ENCODE measurements at regions not wholly inside any gene's neighbourhood (a gene's known extent, or its start where the extent isn't known, plus 50 kb on each side); places are given as distances from the start of the nearest gene placed in this dataset.

- TF ChIP-seq POLR2A (IDR thresholded peaks at IDR 0.05) (no peak), CTCF (IDR thresholded peaks at IDR 0.05) (no peak)
- intact Hi-C loops (cut with DNase I; ENCODE audit: low total_unique reads), result no loop called here
- DNase-seq (ENCODE audit: low spot score in 2 of 2), result no peak
- no peak overlapping the region for H3K4me3 ChIP-seq (ENCODE audit: low read depth, poor library complexity, severe bottlenecking)
- WGBS, 2 donors, result 68 to 74% methylated on average over 10 of the region's 10 CpGs
Measured at GRCh38 chr17:79282294-79282693, 207.7 kb downstream of the ENGASE start.

GRCh38 chr17:79281803-79282202, 207.2 kb downstream of the ENGASE start:
- intact Hi-C loops (cut with DNase I; ENCODE audit: low total_unique reads), result no loop called here
- H3K4me3 ChIP-seq (ENCODE audit: low read depth, poor library complexity, severe bottlenecking), result no peak overlapping the region
- DNase-seq (ENCODE audit: low spot score in 2 of 2), result no peak
- TF ChIP-seq CTCF (IDR thresholded peaks at IDR 0.05), result no peak
- TF ChIP-seq POLR2A (IDR thresholded peaks at IDR 0.05), result no peak
- WGBS, 2 donors, result 55 to 58% methylated on average over 8 of the region's 8 CpGs

- no peak for DNase-seq (ENCODE audit: low spot score in 2 of 2)
- WGBS, 2 donors, result 61 to 64% methylated on average over 13 of the region's 13 CpGs
- H3K4me3 ChIP-seq (ENCODE audit: low read depth, poor library complexity, severe bottlenecking), result no peak overlapping the region
- no peak for TF ChIP-seq POLR2A (IDR thresholded peaks at IDR 0.05)
- intact Hi-C loops (cut with DNase I; ENCODE audit: low total_unique reads), result no loop called here
Measured at GRCh38 chr17:79280866-79281572, 206.4 kb downstream of the ENGASE start.

- intact Hi-C loops (cut with DNase I; ENCODE audit: low total_unique reads), result no loop called here
- DNase-seq (ENCODE audit: low spot score in 2 of 2), result no peak
- WGBS, 2 donors, result 77 to 86% methylated on average over 8 of the region's 8 CpGs
- no peak overlapping the region for H3K4me3 ChIP-seq (ENCODE audit: low read depth, poor library complexity, severe bottlenecking)
- TF ChIP-seq CTCF (IDR thresholded peaks at IDR 0.05), result no peak
- no peak for TF ChIP-seq POLR2A (IDR thresholded peaks at IDR 0.05)
Measured at GRCh38 chr17:79280010-79280409, 205.4 kb downstream of the ENGASE start.

- WGBS, 2 donors, result 86 to 90% methylated on average over 8 to 11 of the region's 11 CpGs
- TF ChIP-seq POLR2A (IDR thresholded peaks at IDR 0.05) (no peak), CTCF (IDR thresholded peaks at IDR 0.05) (no peak)
- no peak for DNase-seq (ENCODE audit: low spot score in 2 of 2)
- H3K4me3 ChIP-seq (ENCODE audit: low read depth, poor library complexity, severe bottlenecking), result no peak overlapping the region
- intact Hi-C loops (cut with DNase I; ENCODE audit: low total_unique reads), result no loop called here
Measured at GRCh38 chr17:79279320-79279719, 204.7 kb downstream of the ENGASE start.

GRCh38 chr17:79276821-79277220, 202.2 kb downstream of the ENGASE start:
- WGBS, 2 donors, result 48 to 50% methylated on average over 3 of the region's 3 CpGs
- no peak for DNase-seq (ENCODE audit: low spot score in 2 of 2)
- intact Hi-C loops (cut with DNase I; ENCODE audit: low total_unique reads), result no loop called here
- no peak overlapping the region for H3K4me3 ChIP-seq (ENCODE audit: low read depth, poor library complexity, severe bottlenecking)
- TF ChIP-seq POLR2A (IDR thresholded peaks at IDR 0.05), result no peak
- no peak for TF ChIP-seq CTCF (IDR thresholded peaks at IDR 0.05)
